ENCODE measurements at regions not wholly inside any gene's neighbourhood (a gene's known extent, or its start where the extent isn't known, plus 50 kb on each side); places are given as distances from the start of the nearest gene placed in this dataset.

DNA sequence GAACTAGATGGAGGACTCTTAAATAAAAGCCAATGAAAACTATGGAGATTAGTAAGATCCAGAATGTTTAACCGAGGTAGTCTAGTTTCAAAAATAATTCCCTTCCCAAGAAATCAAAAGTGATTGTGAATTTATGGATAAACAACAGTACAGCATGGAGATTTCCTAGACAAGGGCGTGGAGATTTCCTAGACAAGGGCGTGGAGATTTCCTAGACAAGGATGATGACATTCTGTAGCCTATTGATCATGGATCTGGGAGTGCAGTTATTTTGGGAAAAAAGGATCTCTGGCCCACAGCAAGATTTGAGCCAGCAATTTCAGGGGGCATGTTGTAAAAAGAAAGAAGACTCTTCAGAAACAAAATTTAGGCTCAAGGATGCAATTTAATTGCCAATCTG is 175.3 kb downstream of the RAP2B start:
- TF ChIP-seq POLR2A (IDR thresholded peaks at IDR 0.05), result no peak
- TF ChIP-seq, protein P1, sequence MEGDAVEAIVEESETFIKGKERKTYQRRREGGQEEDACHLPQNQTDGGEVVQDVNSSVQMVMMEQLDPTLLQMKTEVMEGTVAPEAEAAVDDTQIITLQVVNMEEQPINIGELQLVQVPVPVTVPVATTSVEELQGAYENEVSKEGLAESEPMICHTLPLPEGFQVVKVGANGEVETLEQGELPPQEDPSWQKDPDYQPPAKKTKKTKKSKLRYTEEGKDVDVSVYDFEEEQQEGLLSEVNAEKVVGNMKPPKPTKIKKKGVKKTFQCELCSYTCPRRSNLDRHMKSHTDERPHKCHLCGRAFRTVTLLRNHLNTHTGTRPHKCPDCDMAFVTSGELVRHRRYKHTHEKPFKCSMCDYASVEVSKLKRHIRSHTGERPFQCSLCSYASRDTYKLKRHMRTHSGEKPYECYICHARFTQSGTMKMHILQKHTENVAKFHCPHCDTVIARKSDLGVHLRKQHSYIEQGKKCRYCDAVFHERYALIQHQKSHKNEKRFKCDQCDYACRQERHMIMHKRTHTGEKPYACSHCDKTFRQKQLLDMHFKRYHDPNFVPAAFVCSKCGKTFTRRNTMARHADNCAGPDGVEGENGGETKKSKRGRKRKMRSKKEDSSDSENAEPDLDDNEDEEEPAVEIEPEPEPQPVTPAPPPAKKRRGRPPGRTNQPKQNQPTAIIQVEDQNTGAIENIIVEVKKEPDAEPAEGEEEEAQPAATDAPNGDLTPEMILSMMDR (IDR thresholded peaks at IDR 0.05), result no peak

All from adrenal gland (tissue), 5 donors.